Activated CD8-positive, alpha-beta memory T cell treated with anti-CD3 and anti-CD28 coated beads, Interleukin-2, amount 50 U/mL, for 1 hour (primary cell): ENCODE measurements at regions not wholly inside any gene's neighbourhood (a gene's known extent, or its start where the extent isn't known, plus 50 kb on each side); places are given as distances from the start of the nearest gene placed in this dataset.
A peak's percentile ranks its signal among the peaks of the same experiment; 100 is the strongest.

Experiments
- DNase-seq: peaks from one replicate; pipeline ENCODE4 v3.0.0-alpha.2; 2020; ENCODE audit errors: extremely low read depth

DNA sequence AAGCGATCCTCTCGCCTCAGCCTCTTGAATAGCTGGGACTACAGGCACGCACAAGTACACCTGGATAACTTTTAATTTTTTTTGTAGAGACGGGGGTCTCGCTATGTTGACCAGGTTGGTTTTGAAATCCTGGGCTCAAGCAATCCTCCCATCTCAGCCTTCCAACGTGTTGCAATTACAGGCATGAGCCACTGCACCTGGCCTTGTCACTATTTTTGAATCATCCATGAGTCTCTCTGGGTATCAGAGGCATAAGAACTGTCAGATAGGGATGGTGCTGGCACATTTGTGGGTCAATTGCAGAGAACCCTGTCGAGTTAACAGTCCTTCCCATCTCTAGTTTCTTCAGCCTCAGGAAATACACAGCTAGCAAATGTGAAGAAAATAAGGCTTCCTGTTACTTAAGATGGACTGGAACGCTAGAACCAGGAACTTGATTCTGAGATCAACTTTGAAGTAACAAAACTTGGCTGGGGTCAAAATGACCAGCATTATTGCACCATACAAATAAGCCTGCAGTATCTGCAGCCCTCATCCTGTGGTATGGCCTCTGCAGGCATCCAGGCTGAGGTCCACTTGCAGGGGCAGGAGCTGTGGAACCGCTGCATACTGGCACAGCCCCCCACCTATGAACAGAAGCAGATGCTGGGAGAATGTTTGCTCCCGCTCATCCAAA is 124.3 kb upstream of the GADD45A start:
- DNase-seq = no peak

- DNase-seq = peak; percentile 56
Observed at GRCh38 chr1:67561704-67562113, 123.3 kb upstream of the GADD45A start.

DNA sequence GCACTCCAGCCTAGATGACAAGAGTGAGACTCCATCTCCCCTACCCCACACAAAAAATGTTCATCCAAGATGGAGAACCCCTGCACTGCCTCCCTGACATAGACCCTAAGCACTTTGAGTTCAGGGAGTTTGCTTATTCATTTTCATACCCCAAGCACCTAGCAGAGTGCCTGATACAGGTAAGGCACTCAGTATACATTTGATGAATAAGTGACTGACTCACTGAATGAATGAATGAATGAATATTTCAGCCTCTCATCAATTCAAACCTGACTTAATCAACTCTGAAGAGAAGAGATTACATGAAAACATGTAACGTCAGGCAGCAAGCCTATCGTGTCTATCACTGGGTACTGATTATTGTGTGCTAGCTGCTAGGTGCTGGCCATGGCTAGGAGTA is 121.3 kb upstream of the GADD45A start:
- DNase-seq = no peak

GRCh38 chr1:67564193-67564592 is 120.8 kb upstream of the GADD45A start:
- no peak for DNase-seq

DNA sequence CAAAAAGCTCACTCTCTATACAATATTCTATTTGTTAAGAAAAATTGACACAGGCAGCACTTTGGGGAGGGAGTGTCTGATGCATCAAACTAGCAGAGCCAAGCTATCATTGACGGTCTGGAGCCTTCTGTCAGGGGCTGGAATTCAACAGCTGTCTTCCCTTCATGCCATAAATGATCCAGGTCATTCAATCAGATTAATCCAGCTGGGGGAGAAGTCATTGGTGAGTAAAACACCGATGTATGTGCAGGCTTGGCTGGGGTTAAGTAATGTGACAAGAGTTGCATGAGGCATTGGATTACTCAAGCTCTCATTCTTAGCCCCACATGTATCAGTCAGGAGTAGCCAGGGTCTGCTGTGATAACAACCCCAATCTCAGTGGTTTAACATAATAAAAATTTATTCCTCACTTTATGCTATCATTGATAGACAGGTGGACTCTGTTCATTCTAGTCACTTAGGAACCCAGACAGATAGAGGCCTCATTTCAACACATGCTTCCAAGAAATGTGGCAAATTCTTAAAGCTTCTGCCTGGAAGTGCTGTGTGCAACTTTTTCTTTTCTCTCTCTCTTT is 118.1 kb upstream of the GADD45A start:
- DNase-seq = no peak

DNA sequence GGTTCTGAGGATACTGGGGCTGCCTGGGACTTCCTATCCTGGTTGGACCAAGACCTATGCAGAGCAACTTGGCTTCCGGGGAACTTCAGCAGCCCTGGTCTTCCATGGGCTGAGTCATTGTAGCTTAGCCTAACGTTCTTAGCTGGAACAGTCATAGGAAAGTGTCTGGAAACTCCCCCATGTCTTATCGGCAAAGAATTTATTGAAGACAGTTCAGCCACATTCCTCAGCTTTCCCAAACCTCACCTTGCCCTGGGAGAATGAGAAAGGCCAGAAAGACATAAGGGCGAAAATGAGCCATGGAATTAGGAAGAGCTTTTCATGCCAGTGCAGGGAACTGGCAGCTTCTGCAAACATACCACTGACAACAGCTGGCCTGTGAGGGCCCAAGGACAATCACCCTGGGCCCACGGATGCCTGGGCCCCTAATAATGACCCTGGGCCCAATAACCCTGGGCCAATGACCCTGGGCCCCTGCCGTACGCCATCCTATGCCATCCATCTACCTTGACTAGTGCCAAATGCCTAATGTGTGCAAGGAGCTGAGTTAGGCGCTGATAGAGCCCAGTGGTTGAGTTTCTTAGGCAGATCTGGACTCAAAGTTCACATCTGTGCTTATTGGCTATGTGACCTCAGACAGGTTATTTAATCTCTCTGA is 114.4 kb upstream of the GADD45A start:
- no peak for DNase-seq

- DNase-seq = no peak
Observed at GRCh38 chr1:67571406-67571805, 113.6 kb upstream of the GADD45A start.

GRCh38 chr1:67571901-67572593 is 113.0 kb upstream of the GADD45A start:
- DNase-seq = no peak

DNA sequence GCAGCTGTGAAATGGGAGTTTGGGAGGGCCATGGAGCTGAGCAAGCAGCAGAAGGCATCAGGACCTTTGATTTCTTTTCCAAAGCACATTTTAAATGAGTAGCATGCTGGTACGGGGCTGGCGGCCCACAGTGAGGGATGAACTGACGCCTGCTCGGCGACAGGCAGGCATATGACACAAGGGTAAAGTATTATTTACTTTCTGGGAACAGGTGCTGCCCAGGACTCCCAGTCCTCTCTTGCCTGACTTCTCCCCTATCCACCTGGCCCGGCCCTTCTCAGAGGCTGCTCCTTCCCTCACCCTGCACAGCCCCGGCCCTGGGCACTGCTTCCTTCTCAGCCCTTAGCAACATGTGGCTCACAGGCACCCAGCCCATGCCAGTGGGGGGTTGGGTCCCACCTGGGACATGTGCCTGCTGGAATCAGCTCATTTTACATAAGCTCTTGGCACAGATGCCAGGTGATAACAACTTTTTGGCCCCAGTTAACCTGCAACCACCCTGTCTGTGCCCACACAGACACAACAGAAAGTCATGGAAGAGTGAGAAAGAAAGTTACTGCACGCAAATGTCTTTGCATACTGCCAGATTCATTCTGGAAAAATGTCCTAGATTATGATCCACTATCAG is 112.3 kb upstream of the GADD45A start:
- no peak for DNase-seq

- no peak for DNase-seq
Observed at GRCh38 chr1:67573311-67573872, 111.6 kb upstream of the GADD45A start.

DNA sequence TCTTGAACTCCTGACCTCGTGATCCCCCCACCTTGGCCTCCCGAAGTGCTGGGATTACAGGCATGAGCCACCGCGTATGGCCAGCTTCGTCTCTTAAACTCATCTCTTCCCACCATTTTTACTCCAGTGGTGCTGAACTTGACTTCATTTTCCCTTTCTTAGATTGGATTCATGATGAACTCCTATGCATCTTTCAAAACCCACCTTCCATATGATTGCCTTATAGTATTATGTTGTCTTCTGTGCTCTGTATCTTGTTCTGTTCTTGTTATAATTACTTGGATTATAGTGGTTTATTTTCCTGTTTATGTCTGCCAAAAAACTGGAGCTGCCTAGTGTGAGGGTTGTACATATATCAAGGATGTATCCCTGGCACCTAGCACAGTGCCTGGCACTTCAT is 110.8 kb upstream of the GADD45A start:
- no peak for DNase-seq

DNA sequence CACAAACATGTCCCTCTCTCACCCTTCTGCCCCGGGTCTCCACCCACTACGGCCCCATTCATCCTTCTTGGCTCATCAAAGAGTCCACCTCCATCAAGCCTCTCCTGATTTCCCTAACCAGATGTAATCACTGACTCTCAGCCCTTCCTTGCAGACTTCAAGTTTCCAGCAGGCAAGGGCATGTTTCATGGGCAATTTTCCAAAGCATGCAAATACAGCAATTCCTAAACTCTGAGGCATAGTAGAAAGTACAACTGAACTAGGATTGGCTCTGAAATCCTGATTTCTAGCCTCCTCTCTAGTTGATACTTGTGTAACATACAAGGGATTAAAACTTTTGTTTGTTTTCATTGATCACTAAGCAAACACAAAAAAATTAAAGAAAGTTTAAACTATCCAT is 109.1 kb upstream of the GADD45A start:
- DNase-seq = no peak

- DNase-seq = no peak
Observed at GRCh38 chr1:67576474-67576873, 108.5 kb upstream of the GADD45A start.

GRCh38 chr1:67577646-67578045 is 107.4 kb upstream of the GADD45A start:
- no peak for DNase-seq

DNA sequence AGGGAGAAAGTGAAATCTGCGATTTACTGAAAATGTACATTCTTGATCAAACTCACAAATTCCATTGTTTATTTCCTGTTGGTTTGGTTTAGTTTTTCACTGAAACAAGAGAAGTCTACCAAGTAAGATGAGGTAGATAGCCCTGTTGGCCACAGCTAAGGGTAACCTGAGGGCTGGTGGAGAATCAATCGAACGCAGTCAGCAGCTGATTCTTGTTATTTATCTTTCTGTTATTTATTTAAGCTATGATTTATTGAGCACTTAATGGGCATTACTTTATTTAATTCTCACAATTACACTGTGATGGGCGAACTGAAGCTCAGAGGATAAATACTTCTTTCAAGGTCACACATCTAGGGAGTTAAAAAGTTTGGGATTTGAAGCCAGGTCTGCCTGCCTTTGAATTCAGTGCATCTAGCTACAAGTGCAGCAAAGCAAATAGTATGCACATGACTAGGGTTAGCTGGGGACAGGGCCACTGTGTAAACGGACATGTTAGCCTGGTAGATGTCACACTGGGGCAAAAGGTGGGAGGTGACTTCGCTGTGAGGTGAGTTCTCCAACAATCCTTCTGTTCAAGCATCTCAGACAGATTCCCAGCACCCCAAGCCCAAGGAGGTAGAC is 106.5 kb upstream of the GADD45A start:
- no peak for DNase-seq

- DNase-seq = no peak
Observed at GRCh38 chr1:67579623-67580394, 105.2 kb upstream of the GADD45A start.

- no peak for DNase-seq
Observed at GRCh38 chr1:67580691-67581403, 104.2 kb upstream of the GADD45A start.

GRCh38 chr1:67582625-67583461 is 102.2 kb upstream of the GADD45A start:
- no peak for DNase-seq

GRCh38 chr1:67583462-67583950 is 101.5 kb upstream of the GADD45A start:
- DNase-seq = no peak
